H9 (cell line): ENCODE measurements at regions not wholly inside any gene's neighbourhood (a gene's known extent, or its start where the extent isn't known, plus 50 kb on each side); places are given as distances from the start of the nearest gene placed in this dataset.
A peak's percentile ranks its signal among the peaks of the same experiment; 100 is the strongest.
"Not testable (repeated sequence)": the region's sequence is repeated elsewhere in the genome, so short reads cannot be mapped to it uniquely, and the experiment has no call there.

Source experiments
- DNase-seq: peaks from one replicate; pipeline ENCODE4 v3.0.0-alpha.2; 2017
- H2AFZ ChIP-seq: one replicate; pipeline ENCODE4 v1.6.1; 2013; ENCODE audit warnings: mild to moderate bottlenecking, low read length, control low read depth, moderate library complexity
- H2AK5ac ChIP-seq: 2 replicates; pipeline ENCODE4 v1.6.1; 2013; ENCODE audit warnings: low read length, control low read depth, mixed read lengths; ENCODE audit not compliant: insufficient read length
- H2BK120ac ChIP-seq: one replicate; pipeline ENCODE4 v1.6.1; 2013; ENCODE audit warnings: low read depth, mild to moderate bottlenecking, low read length, control low read depth, inconsistent platforms; ENCODE audit not compliant: poor library complexity, severe bottlenecking
- H2BK12ac ChIP-seq: 2 replicates; pipeline ENCODE4 v1.6.1; 2013; ENCODE audit warnings: low read length, control low read depth, mixed read lengths, low read depth; ENCODE audit not compliant: insufficient read length
- H2BK15ac ChIP-seq: 2 replicates; pipeline ENCODE4 v1.6.1; 2013; ENCODE audit warnings: low read depth, low read length, control low read depth
- H2BK20ac ChIP-seq: one replicate; pipeline ENCODE4 v1.6.1; 2013; ENCODE audit warnings: low read depth, mild to moderate bottlenecking, low read length, control low read depth, inconsistent platforms; ENCODE audit not compliant: poor library complexity, severe bottlenecking
- H2BK5ac ChIP-seq: 2 replicates; pipeline ENCODE4 v1.6.1; 2013; ENCODE audit warnings: low read length, control low read depth, mixed read lengths; ENCODE audit not compliant: insufficient read length
- H3K14ac ChIP-seq: 2 replicates; pipeline ENCODE4 v1.6.1; 2013; ENCODE audit warnings: low read length, control low read depth; ENCODE audit not compliant: insufficient read depth
- H3K18ac ChIP-seq: 2 replicates; pipeline ENCODE4 v1.6.1; 2013; ENCODE audit warnings: low read depth, mild to moderate bottlenecking, mixed read lengths, low read length, control low read depth; ENCODE audit not compliant: insufficient read length
- H3K23ac ChIP-seq: 2 replicates; pipeline ENCODE4 v1.6.1; 2013; ENCODE audit warnings: low read length, control low read depth, mixed read lengths, low read depth; ENCODE audit not compliant: insufficient read length
- H3K23me2 ChIP-seq: 2 replicates; pipeline ENCODE4 v1.6.1; 2013; ENCODE audit warnings: low read depth, mild to moderate bottlenecking, mixed read lengths, low read length, control low read depth; ENCODE audit not compliant: insufficient read length, poor library complexity, severe bottlenecking
- H3K27ac ChIP-seq: 2 replicates; pipeline ENCODE4 v1.5.1; 2013; ENCODE audit warnings: low read length, control low read depth, mixed read lengths, low read depth; ENCODE audit not compliant: insufficient read length
- H3K27me3 ChIP-seq: 2 replicates; pipeline ENCODE4 v1.6.1; 2013; ENCODE audit warnings: low read length, control low read depth, inconsistent platforms; ENCODE audit not compliant: insufficient read depth
- H3K4ac ChIP-seq: 2 replicates; pipeline ENCODE4 v1.6.1; 2013; ENCODE audit warnings: low read depth, mild to moderate bottlenecking, control low read depth, inconsistent platforms, low read length, moderate library complexity
- H3K4me1 ChIP-seq: 2 replicates; pipeline ENCODE4 v1.6.1; 2013; ENCODE audit warnings: low read length, control low read depth, inconsistent platforms; ENCODE audit not compliant: insufficient read depth
- H3K4me2 ChIP-seq: 2 replicates; pipeline ENCODE4 v1.6.1; 2013; ENCODE audit warnings: low read length, control low read depth, mixed read lengths; ENCODE audit not compliant: insufficient read length, insufficient read depth
- H3K56ac ChIP-seq: 2 replicates; pipeline ENCODE4 v1.6.1; 2013; ENCODE audit warnings: low read depth, mild to moderate bottlenecking, mixed read lengths, low read length, control low read depth; ENCODE audit not compliant: insufficient read length
- H3K79me1 ChIP-seq: 2 replicates; pipeline ENCODE4 v1.6.1; 2013; ENCODE audit warnings: low read depth, mild to moderate bottlenecking, moderate library complexity, low read length, control low read depth, inconsistent platforms; ENCODE audit not compliant: insufficient read depth, poor library complexity, severe bottlenecking
- H3K79me2 ChIP-seq: 2 replicates; pipeline ENCODE4 v1.6.1; 2013; ENCODE audit warnings: low read length, control low read depth, inconsistent platforms; ENCODE audit not compliant: insufficient read depth
- H3K9ac ChIP-seq: 2 replicates; pipeline ENCODE4 v1.6.1; 2013; ENCODE audit warnings: low read length, control low read depth, mixed read lengths; ENCODE audit not compliant: insufficient read length; ENCODE audit errors: extremely low read depth
- H3K9me3 ChIP-seq: one replicate; pipeline ENCODE4 v1.6.1; 2013; ENCODE audit warnings: low read depth, low read length, inconsistent platforms; ENCODE audit not compliant: control insufficient read depth
- H3T11ph ChIP-seq: one replicate; pipeline ENCODE4 v1.6.1; 2013; ENCODE audit warnings: mild to moderate bottlenecking, low read length, control low read depth, inconsistent platforms
- H4K20me1 ChIP-seq: one replicate; pipeline ENCODE4 v1.6.1; 2013; ENCODE audit not compliant: control insufficient read depth, insufficient read length, insufficient read depth
- H4K5ac ChIP-seq: 2 replicates; pipeline ENCODE4 v1.6.1; 2013; ENCODE audit warnings: low read depth, mild to moderate bottlenecking, mixed read lengths, low read length, control low read depth; ENCODE audit not compliant: insufficient read length
- H4K8ac ChIP-seq: replicated peaks from 2 replicates; pipeline ENCODE4 v1.6.1; 2013; ENCODE audit warnings: low read length, control low read depth, mixed read lengths, low read depth; ENCODE audit not compliant: insufficient read length
- H4K91ac ChIP-seq: 2 replicates; pipeline ENCODE4 v1.6.1; 2013; ENCODE audit warnings: low read depth, mild to moderate bottlenecking, moderate library complexity, mixed read lengths, low read length, control low read depth; ENCODE audit not compliant: insufficient read length
- H3K27ac Mint-ChIP-seq, 3 experiments: 2 replicates in 2 of 3; 3 replicates in 1 of 3; pipeline ENCODE4 v1.8.0; 2020 to 2021; ENCODE audit warnings: mixed read lengths in 3 of 3, mild to moderate bottlenecking in 1 of 3, moderate library complexity in 1 of 3
- H3K27me3 Mint-ChIP-seq: 2 replicates; pipeline ENCODE4 v1.8.0; 2021; ENCODE audit warnings: low read depth, mild to moderate bottlenecking, moderate library complexity, mixed read lengths
- H3K36me3 Mint-ChIP-seq, 3 experiments: 2 replicates in 2 of 3; 3 replicates in 1 of 3; pipeline ENCODE4 v1.8.0; 2020 to 2021; ENCODE audit warnings: low read depth in 3 of 3, mixed read lengths in 3 of 3; ENCODE audit not compliant: insufficient read depth in 1 of 3
- H3K4me1 Mint-ChIP-seq, 2 experiments: 2 replicates each; pipeline ENCODE4 v1.8.0; 2020; ENCODE audit warnings: mixed read lengths in 2 of 2
- H3K4me3 Mint-ChIP-seq, 2 experiments: 2 replicates in 1 of 2; 3 replicates in 1 of 2; pipeline ENCODE4 v1.8.0; 2020 to 2021; ENCODE audit warnings: mild to moderate bottlenecking in 2 of 2, mixed read lengths in 2 of 2, moderate library complexity in 1 of 2
- H3K9me3 Mint-ChIP-seq, 2 experiments: 2 replicates in 1 of 2; 3 replicates in 1 of 2; pipeline ENCODE4 v1.8.0; 2020; ENCODE audit warnings: mild to moderate bottlenecking in 2 of 2, mixed read lengths in 2 of 2, moderate library complexity in 1 of 2
- WGBS: extraction: QIAGEN DNeasy Blood & Tissue Kit; methylation state at CpG from one replicate; pipeline ENCODE4 v1.1.7; 2013; ENCODE audit warnings: missing lambda C conversion rate, low lambda C conversion rate, mixed read lengths; ENCODE audit not compliant: insufficient read length; ENCODE audit errors: extremely low coverage; 5-methylcytosine and 5-hydroxymethylcytosine counted together
- TF ChIP-seq, protein P1 (sequence below): fragments of 200-600 bp; sonication (generic); conservative IDR thresholded peaks from 3 replicates; pipeline ENCODE4 v1.8.0; 2021; ENCODE audit warnings: antibody characterized with exemption, mild to moderate bottlenecking

GRCh38 chr2:90021234-90021633 lies 1329.8 kb downstream of the RPIA start:
- not testable (repeated sequence) for H3K4me3 Mint-ChIP-seq, H2BK120ac ChIP-seq, H3K27me3 ChIP-seq, H3K14ac ChIP-seq, H4K20me1 ChIP-seq, H3K36me3 Mint-ChIP-seq, H3K23ac ChIP-seq, H2BK20ac ChIP-seq, H3K4me1 ChIP-seq, H3K27ac ChIP-seq, H3K79me2 ChIP-seq, H2AK5ac ChIP-seq, H2BK12ac ChIP-seq, H3K79me1 ChIP-seq, H2BK5ac ChIP-seq, DNase-seq, H3K27ac Mint-ChIP-seq, H3K4ac ChIP-seq, H4K5ac ChIP-seq, H2BK15ac ChIP-seq, H4K8ac ChIP-seq, H3K27me3 Mint-ChIP-seq, H3T11ph ChIP-seq, H3K4me1 Mint-ChIP-seq, H2AFZ ChIP-seq, H3K56ac ChIP-seq, H3K9ac ChIP-seq, H4K91ac ChIP-seq, H3K4me2 ChIP-seq, H3K9me3 ChIP-seq, H3K18ac ChIP-seq, H3K23me2 ChIP-seq
- TF ChIP-seq, protein P1, sequence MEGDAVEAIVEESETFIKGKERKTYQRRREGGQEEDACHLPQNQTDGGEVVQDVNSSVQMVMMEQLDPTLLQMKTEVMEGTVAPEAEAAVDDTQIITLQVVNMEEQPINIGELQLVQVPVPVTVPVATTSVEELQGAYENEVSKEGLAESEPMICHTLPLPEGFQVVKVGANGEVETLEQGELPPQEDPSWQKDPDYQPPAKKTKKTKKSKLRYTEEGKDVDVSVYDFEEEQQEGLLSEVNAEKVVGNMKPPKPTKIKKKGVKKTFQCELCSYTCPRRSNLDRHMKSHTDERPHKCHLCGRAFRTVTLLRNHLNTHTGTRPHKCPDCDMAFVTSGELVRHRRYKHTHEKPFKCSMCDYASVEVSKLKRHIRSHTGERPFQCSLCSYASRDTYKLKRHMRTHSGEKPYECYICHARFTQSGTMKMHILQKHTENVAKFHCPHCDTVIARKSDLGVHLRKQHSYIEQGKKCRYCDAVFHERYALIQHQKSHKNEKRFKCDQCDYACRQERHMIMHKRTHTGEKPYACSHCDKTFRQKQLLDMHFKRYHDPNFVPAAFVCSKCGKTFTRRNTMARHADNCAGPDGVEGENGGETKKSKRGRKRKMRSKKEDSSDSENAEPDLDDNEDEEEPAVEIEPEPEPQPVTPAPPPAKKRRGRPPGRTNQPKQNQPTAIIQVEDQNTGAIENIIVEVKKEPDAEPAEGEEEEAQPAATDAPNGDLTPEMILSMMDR: 0 out of 3 replicates have a peak, but pooled peaks have one; percentile 13
- peaks cover 26 to 36% of the 10 kb centered on the region in 2 experiments for H3K9me3 Mint-ChIP-seq
- no CpG with 5 or more reads among the region's 9 CpGs for WGBS
